Neural progenitor cell (in vitro differentiated cells): ENCODE measurements at regions not wholly inside any gene's neighbourhood (a gene's known extent, or its start where the extent isn't known, plus 50 kb on each side); places are given as distances from the start of the nearest gene placed in this dataset.
"Not testable (repeated sequence)": the region's sequence is repeated elsewhere in the genome, so short reads cannot be mapped to it uniquely, and the experiment has no call there.

Experiments used
- DNase-seq: peaks from one replicate; pipeline ENCODE4 v3.0.0-alpha.2; 2016; ENCODE audit warnings: low spot score
- H2AFZ ChIP-seq: fragments of 200-600 bp; sonication (generic); replicated peaks from 2 replicates; pipeline ENCODE4 v1.6.1; 2016; ENCODE audit warnings: antibody characterized with exemption
- H3F3A ChIP-seq: fragments of 200-600 bp; sonication (generic); 2 replicates; pipeline ENCODE4 v1.6.1; 2016; ENCODE audit warnings: antibody characterized with exemption, low read depth
- H3K27ac ChIP-seq: fragments of 200-600 bp; sonication (generic); 2 replicates; pipeline ENCODE4 v1.5.1; 2016; ENCODE audit warnings: mild to moderate bottlenecking
- H3K27me3 ChIP-seq: fragments of 200-600 bp; sonication (generic); 2 replicates; pipeline ENCODE4 v1.6.1; 2016; ENCODE audit warnings: mild to moderate bottlenecking, moderate library complexity
- H3K36me3 ChIP-seq: fragments of 200-600 bp; sonication (generic); 2 replicates; pipeline ENCODE4 v1.5.1; 2016
- H3K4me1 ChIP-seq: fragments of 200-600 bp; sonication (generic); 2 replicates; pipeline ENCODE4 v1.6.1; 2016; ENCODE audit warnings: mixed run types
- H3K4me2 ChIP-seq: fragments of 200-600 bp; sonication (generic); 2 replicates; pipeline ENCODE4 v1.6.1; 2016
- H3K4me3 ChIP-seq: fragments of 200-600 bp; sonication (generic); 2 replicates; pipeline ENCODE4 v1.5.1; 2016
- H3K79me2 ChIP-seq: fragments of 200-600 bp; sonication (generic); 2 replicates; pipeline ENCODE4 v1.6.1; 2016; ENCODE audit warnings: low read depth
- H3K9ac ChIP-seq: fragments of 200-600 bp; sonication (generic); 2 replicates; pipeline ENCODE4 v1.6.1; 2016
- H3K9me3 ChIP-seq: fragments of 200-600 bp; sonication (generic); 2 replicates; pipeline ENCODE4 v1.5.1; 2016; ENCODE audit warnings: low read depth
- H4K20me1 ChIP-seq: fragments of 200-600 bp; sonication (generic); 2 replicates; pipeline ENCODE4 v1.6.1; 2016; ENCODE audit warnings: low read depth
- H3K27ac Mint-ChIP-seq: 3 replicates; pipeline ENCODE4 v1.8.0; 2021; ENCODE audit warnings: mixed read lengths
- H3K27me3 Mint-ChIP-seq: 2 replicates; pipeline ENCODE4 v1.8.0; 2022; ENCODE audit warnings: low read depth, mild to moderate bottlenecking, inconsistent platforms, moderate library complexity, mixed read lengths; ENCODE audit not compliant: insufficient read depth
- H3K36me3 Mint-ChIP-seq: 3 replicates; pipeline ENCODE4 v1.8.0; 2021; ENCODE audit warnings: mixed read lengths
- H3K4me1 Mint-ChIP-seq: 3 replicates; pipeline ENCODE4 v1.8.0; 2021; ENCODE audit warnings: mixed read lengths
- H3K4me3 Mint-ChIP-seq: 3 replicates; pipeline ENCODE4 v1.8.0; 2021; ENCODE audit warnings: mild to moderate bottlenecking, moderate library complexity, mixed read lengths
- H3K9me3 Mint-ChIP-seq: 3 replicates; pipeline ENCODE4 v1.8.0; 2020; ENCODE audit warnings: mixed read lengths
- EZH2 ChIP-seq: fragments of 200-600 bp; sonication (generic); IDR thresholded peaks from 2 replicates; pipeline ENCODE4 v1.6.1; 2017; ENCODE audit warnings: antibody characterized with exemption, mild to moderate bottlenecking, moderate library complexity
- EZH2phosphoT487 ChIP-seq: fragments of 200-600 bp; sonication (generic); IDR thresholded peaks from 2 replicates; pipeline ENCODE4 v1.6.1; 2017; ENCODE audit warnings: antibody characterized with exemption
- TF ChIP-seq, protein P1 (sequence below): fragments of 200-600 bp; sonication (generic); IDR thresholded peaks from 2 replicates; pipeline ENCODE4 v1.5.1; 2017; ENCODE audit warnings: antibody characterized with exemption, mild to moderate bottlenecking

DNA sequence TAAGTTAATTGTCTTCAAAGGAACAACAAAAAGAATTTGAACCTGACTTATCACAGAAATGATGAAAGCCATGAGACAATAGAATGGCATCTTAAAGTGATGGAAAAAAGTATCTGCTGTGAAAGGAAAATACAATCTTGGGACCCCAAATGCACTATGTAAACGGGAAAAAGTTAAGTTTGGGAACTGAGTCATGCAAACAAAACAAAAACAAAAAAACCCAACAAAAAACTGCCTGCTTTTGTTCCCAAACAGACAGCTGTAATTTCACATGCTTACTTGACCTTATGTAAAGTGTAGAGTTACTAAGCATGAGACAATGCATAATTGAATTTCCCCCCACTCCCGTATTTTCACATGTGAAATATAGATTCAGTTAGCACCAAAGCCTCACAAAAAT is 122.1 kb upstream of the RBMS1 start:
- Histone ChIP-seq H4K20me1 (no peaks in the 10 kb centered on the region), H3K9ac (no peak overlapping the region), H3K36me3 (no peaks in the 10 kb centered on the region), H3K4me3 (no peak overlapping the region), H3K4me1 (no peaks in the 10 kb centered on the region), H3K27ac (no peak overlapping the region), H3K79me2 (no peaks in the 10 kb centered on the region), H3F3A (no peaks in the 10 kb centered on the region), H3K27me3 (no peaks in the 10 kb centered on the region), H3K9me3 (no peaks in the 10 kb centered on the region), H3K4me2 (no peak overlapping the region), H2AFZ (no peak overlapping the region)
- Mint-ChIP-seq H3K9me3 (peaks cover 4% of the 10 kb centered on the region), H3K36me3 (peaks cover 2% of the 10 kb centered on the region), H3K27me3 (no peaks in the 10 kb centered on the region), H3K4me3 (no peak overlapping the region), H3K27ac (no peak overlapping the region), H3K4me1 (no peaks in the 10 kb centered on the region)
- no peak for DNase-seq
- TF ChIP-seq EZH2, result no peak
- TF ChIP-seq, protein P1, sequence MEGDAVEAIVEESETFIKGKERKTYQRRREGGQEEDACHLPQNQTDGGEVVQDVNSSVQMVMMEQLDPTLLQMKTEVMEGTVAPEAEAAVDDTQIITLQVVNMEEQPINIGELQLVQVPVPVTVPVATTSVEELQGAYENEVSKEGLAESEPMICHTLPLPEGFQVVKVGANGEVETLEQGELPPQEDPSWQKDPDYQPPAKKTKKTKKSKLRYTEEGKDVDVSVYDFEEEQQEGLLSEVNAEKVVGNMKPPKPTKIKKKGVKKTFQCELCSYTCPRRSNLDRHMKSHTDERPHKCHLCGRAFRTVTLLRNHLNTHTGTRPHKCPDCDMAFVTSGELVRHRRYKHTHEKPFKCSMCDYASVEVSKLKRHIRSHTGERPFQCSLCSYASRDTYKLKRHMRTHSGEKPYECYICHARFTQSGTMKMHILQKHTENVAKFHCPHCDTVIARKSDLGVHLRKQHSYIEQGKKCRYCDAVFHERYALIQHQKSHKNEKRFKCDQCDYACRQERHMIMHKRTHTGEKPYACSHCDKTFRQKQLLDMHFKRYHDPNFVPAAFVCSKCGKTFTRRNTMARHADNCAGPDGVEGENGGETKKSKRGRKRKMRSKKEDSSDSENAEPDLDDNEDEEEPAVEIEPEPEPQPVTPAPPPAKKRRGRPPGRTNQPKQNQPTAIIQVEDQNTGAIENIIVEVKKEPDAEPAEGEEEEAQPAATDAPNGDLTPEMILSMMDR, result no peak
- TF ChIP-seq EZH2phosphoT487, result no peak

DNA sequence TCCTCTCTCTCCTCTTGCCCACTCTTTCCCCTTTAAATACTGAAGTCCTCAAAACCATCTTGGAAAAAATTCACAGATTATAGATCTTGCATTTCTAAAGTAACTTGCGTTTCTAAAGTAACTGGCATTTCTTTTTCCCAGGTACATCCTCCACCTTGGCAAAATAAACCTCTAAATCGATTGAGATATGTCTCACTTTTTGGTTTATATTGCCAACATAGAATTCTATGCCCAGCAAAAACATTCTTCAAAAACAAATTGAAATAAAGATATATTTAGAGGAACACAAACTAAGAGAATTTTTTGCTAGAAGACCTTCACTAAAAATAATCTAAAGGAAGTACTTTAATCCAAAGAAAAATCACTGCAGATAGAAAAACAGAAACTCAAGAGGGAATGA is 122.5 kb upstream of the RBMS1 start:
- H3K27me3 ChIP-seq, result no peaks in the 10 kb centered on the region
- no peaks in the 10 kb centered on the region for H3F3A ChIP-seq
- no peaks in the 10 kb centered on the region for H3K4me1 ChIP-seq
- no peak overlapping the region for H2AFZ ChIP-seq
- H3K36me3 ChIP-seq, result no peaks in the 10 kb centered on the region
- no peak overlapping the region for H3K4me2 ChIP-seq
- H3K27ac Mint-ChIP-seq, result no peak overlapping the region
- H3K79me2 ChIP-seq, result no peaks in the 10 kb centered on the region
- no peak overlapping the region for H3K4me3 Mint-ChIP-seq
- no peaks in the 10 kb centered on the region for H3K9me3 ChIP-seq
- H3K4me1 Mint-ChIP-seq, result no peaks in the 10 kb centered on the region
- H3K4me3 ChIP-seq, result no peak overlapping the region
- no peak overlapping the region for H3K9ac ChIP-seq
- no peak for DNase-seq
- no peaks in the 10 kb centered on the region for H3K27me3 Mint-ChIP-seq
- H3K9me3 Mint-ChIP-seq, result peaks cover 4% of the 10 kb centered on the region
- no peak overlapping the region for H3K27ac ChIP-seq
- peaks cover 2% of the 10 kb centered on the region for H3K36me3 Mint-ChIP-seq
- no peak for TF ChIP-seq EZH2
- TF ChIP-seq, protein P1, result no peak
- TF ChIP-seq EZH2phosphoT487, result no peak
- H4K20me1 ChIP-seq, result no peaks in the 10 kb centered on the region

DNA sequence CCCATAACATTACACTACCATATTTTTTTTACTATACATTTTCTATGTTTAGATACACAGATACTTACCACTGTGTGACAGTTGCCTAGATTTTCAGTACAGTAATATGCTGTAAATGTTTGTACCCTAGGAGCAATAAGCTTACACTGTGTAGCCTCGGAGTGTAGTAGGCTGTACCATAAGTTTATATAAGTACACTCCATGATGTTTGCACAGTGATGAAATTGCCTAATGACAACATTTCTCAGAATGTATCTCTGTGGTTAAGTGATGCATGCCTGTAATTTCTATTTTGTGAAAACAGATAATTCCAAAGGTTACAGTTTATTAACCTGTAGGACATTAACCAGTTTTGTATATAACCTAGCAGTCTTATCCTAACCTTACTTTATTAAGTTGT is 128.1 kb upstream of the RBMS1 start:
- TF ChIP-seq, protein P1, result no peak
- no peak for TF ChIP-seq EZH2phosphoT487
- TF ChIP-seq EZH2, result no peak
- Mint-ChIP-seq H3K4me3 (no peak overlapping the region), H3K27ac (no peak overlapping the region), H3K27me3 (peaks cover 2% of the 10 kb centered on the region), H3K36me3 (no peaks in the 10 kb centered on the region), H3K9me3 (peaks cover 8% of the 10 kb centered on the region), H3K4me1 (no peaks in the 10 kb centered on the region)
- H3K9ac ChIP-seq, result no peak overlapping the region
- no peak overlapping the region for H2AFZ ChIP-seq
- H3K9me3 ChIP-seq, result no peaks in the 10 kb centered on the region
- no peak overlapping the region for H3K4me2 ChIP-seq
- no peaks in the 10 kb centered on the region for H4K20me1 ChIP-seq
- no peak overlapping the region for H3K4me3 ChIP-seq
- no peaks in the 10 kb centered on the region for H3K79me2 ChIP-seq
- no peak for DNase-seq
- H3F3A ChIP-seq, result no peaks in the 10 kb centered on the region
- no peak overlapping the region for H3K27ac ChIP-seq
- H3K36me3 ChIP-seq, result no peaks in the 10 kb centered on the region
- H3K4me1 ChIP-seq, result no peaks in the 10 kb centered on the region
- no peaks in the 10 kb centered on the region for H3K27me3 ChIP-seq

DNA sequence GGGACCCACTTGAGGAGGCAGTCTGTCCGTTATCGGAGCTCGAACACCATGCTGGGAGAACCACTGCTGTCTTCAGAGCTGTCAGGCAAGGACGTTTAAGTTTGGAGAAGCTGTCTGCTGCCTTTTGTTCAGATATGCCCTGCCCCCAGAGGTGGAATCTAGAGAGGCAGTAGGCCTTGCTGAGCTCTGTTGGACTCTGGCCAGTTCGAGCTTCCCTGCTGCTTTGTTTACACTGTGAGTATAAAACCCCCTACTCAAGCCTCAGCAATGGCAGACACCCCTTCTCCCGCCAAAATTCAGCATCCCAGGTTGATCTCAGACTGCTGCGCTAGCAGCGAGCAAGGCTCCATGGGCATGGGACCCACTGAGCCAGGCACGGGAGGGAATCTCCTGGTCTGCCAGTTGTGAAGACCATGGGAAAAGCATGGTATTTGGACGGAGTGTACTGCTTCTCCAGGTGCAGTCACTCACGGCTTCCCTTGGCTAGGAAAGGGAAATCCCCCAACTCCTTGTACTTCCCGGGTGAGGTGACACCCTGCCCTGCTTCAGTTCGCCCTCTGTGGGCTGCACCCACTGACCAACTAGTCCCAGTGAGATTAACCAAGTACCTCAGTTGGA is 134.5 kb upstream of the RBMS1 start:
- Histone ChIP-seq H3K4me1 (peaks cover 13% of the 10 kb centered on the region), H2AFZ (peak overlapping the region; percentile 76)
- not testable (repeated sequence) for H3K79me2 ChIP-seq, H4K20me1 ChIP-seq, DNase-seq, H3K9me3 Mint-ChIP-seq, H3F3A ChIP-seq, H3K27ac ChIP-seq, H3K4me2 ChIP-seq, H3K9ac ChIP-seq, H3K36me3 Mint-ChIP-seq, H3K4me3 ChIP-seq, H3K27me3 ChIP-seq, H3K36me3 ChIP-seq, H3K4me3 Mint-ChIP-seq, H3K27me3 Mint-ChIP-seq, H3K9me3 ChIP-seq
- H3K27ac Mint-ChIP-seq, result peak overlapping the region; percentile 55
- H3K4me1 Mint-ChIP-seq, result peaks cover 10% of the 10 kb centered on the region
